SU-DHL-6 (cell line): ENCODE measurements at regions not wholly inside any gene's neighbourhood (a gene's known extent, or its start where the extent isn't known, plus 50 kb on each side); places are given as distances from the start of the nearest gene placed in this dataset.

Experiments
- EZH2phosphoT487 ChIP-seq: fragments of 200-600 bp; sonication (generic), shearing (Covaris generic); conservative IDR thresholded peaks from 2 replicates; pipeline ENCODE4 v1.6.1; 2018; ENCODE audit warnings: mild to moderate bottlenecking, antibody characterized with exemption, low read length, moderate library complexity, mixed read lengths
- TF ChIP-seq, protein P1 (sequence below): fragments of 200-600 bp; sonication (generic); IDR thresholded peaks from one replicate; pipeline ENCODE4 v1.5.1; 2017; ENCODE audit warnings: antibody characterized with exemption, mild to moderate bottlenecking, low read length, moderate library complexity; ENCODE audit not compliant: insufficient read depth, poor library complexity, severe bottlenecking

DNA sequence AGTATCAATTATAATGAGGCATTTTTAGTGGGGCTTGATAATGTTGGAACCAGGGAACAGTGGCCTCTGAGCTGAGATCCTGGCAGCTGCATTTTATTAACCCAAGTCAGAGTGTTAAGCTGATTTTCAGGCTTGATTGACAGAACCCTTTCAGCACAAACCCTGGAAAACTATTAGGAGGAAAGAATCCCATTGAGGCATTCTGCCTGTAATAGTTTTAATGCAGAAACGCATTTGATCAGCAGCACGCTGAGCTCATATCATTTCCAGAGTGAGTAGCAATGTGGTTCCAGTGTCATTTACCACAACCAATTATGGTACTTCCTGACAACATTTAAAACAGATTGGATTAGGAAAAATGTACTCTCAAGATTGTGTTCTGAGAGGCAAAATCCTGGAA, 78.3 kb upstream of the BARHL2 start:
- TF ChIP-seq, protein P1, sequence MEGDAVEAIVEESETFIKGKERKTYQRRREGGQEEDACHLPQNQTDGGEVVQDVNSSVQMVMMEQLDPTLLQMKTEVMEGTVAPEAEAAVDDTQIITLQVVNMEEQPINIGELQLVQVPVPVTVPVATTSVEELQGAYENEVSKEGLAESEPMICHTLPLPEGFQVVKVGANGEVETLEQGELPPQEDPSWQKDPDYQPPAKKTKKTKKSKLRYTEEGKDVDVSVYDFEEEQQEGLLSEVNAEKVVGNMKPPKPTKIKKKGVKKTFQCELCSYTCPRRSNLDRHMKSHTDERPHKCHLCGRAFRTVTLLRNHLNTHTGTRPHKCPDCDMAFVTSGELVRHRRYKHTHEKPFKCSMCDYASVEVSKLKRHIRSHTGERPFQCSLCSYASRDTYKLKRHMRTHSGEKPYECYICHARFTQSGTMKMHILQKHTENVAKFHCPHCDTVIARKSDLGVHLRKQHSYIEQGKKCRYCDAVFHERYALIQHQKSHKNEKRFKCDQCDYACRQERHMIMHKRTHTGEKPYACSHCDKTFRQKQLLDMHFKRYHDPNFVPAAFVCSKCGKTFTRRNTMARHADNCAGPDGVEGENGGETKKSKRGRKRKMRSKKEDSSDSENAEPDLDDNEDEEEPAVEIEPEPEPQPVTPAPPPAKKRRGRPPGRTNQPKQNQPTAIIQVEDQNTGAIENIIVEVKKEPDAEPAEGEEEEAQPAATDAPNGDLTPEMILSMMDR = no peak
- TF ChIP-seq EZH2phosphoT487 = no peak
